ENCODE measurements at regions not wholly inside any gene's neighbourhood (a gene's known extent, or its start where the extent isn't known, plus 50 kb on each side); places are given as distances from the start of the nearest gene placed in this dataset.

- no peak for TF ChIP-seq CTCF (IDR thresholded peaks at IDR 0.05; ENCODE audit: low read depth, low read length)
Measured at GRCh38 chr1:221180704-221181368, 301.6 kb downstream of the HLX start.

GRCh38 chr1:221182791-221183533 lies 303.7 kb downstream of the HLX start:
- TF ChIP-seq CTCF (IDR thresholded peaks at IDR 0.05; ENCODE audit: low read depth, low read length) = no peak
- no peak overlapping the region for H3K4me3 ChIP-seq (ENCODE audit: low read depth, low read length)

More at GRCh38 chr1:221180704-221181368, 301.6 kb downstream of the HLX start:
- no peak overlapping the region for H3K4me3 ChIP-seq (ENCODE audit: low read depth, low read length)

- no peak overlapping the region for H3K4me3 ChIP-seq (ENCODE audit: low read depth, low read length)
- TF ChIP-seq CTCF (IDR thresholded peaks at IDR 0.05; ENCODE audit: low read depth, low read length) = no peak
Measured at GRCh38 chr1:221184131-221184794, 305.0 kb downstream of the HLX start.

- no peak for TF ChIP-seq CTCF (IDR thresholded peaks at IDR 0.05; ENCODE audit: low read depth, low read length)
Measured at GRCh38 chr1:221187174-221187573, 307.9 kb downstream of the HLX start.

GRCh38 chr1:221188458-221188857 lies 309.2 kb downstream of the HLX start:
- no peak overlapping the region for H3K4me3 ChIP-seq (ENCODE audit: low read depth, low read length)
- no peak for TF ChIP-seq CTCF (IDR thresholded peaks at IDR 0.05; ENCODE audit: low read depth, low read length)

More at GRCh38 chr1:221187174-221187573, 307.9 kb downstream of the HLX start:
- no peak overlapping the region for H3K4me3 ChIP-seq (ENCODE audit: low read depth, low read length)

GRCh38 chr1:221190249-221190648 lies 311.0 kb downstream of the HLX start:
- H3K4me3 ChIP-seq (ENCODE audit: low read depth, low read length) = no peak overlapping the region
- TF ChIP-seq CTCF (IDR thresholded peaks at IDR 0.05; ENCODE audit: low read depth, low read length) = no peak

GRCh38 chr1:221192055-221192454 lies 312.8 kb downstream of the HLX start:
- no peak overlapping the region for H3K4me3 ChIP-seq (ENCODE audit: low read depth, low read length)
- no peak for TF ChIP-seq CTCF (IDR thresholded peaks at IDR 0.05; ENCODE audit: low read depth, low read length)
